Pancreas (tissue), 10 donors: ENCODE measurements at regions not wholly inside any gene's neighbourhood (a gene's known extent, or its start where the extent isn't known, plus 50 kb on each side); places are given as distances from the start of the nearest gene placed in this dataset.

ENCODE experiments used
- ATAC-seq, 4 donors: fragments of 200-7000 bp; cut with Tn5 transposase; one replicate each; pipeline versions ENCODE4 v1.8.0 to v1.9.1; 2020; ENCODE audit warnings: mild to moderate bottlenecking in 4 of 4, moderate library complexity in 4 of 4
- DNase-seq, 6 donors: peaks; one replicate each; pipeline ENCODE4 v3.0.0-alpha.2; 2020
- FAIRE-seq: peaks from 2 replicates; lab custom pipeline; 2012; peaks lifted over from hg19 to GRCh38; lab: Jason Lieb, UNC
- H3K27ac ChIP-seq, 4 donors: fragments of 200-600 bp; sonication (generic); 1 replicate in 3 of 4; 2 replicates in 1 of 4; pipeline versions ENCODE4 v1.5.0 to v1.8.0; 2020
- H3K27me3 ChIP-seq, 4 donors: fragments of 200-600 bp; one replicate each; pipeline ENCODE4 v1.8.0; 2021
- H3K36me3 ChIP-seq, 3 donors: fragments of 200-600 bp; sonication (generic) in 1 of 3; one replicate each; pipeline versions ENCODE4 v1.5.0 to v1.8.0; 2020 to 2021
- H3K4me1 ChIP-seq, 3 donors: fragments of 200-600 bp; one replicate each; pipeline ENCODE4 v1.8.0; 2021
- H3K4me3 ChIP-seq, 4 donors: fragments of 200-600 bp; sonication (generic) in 2 of 4; one replicate each; pipeline versions ENCODE4 v1.5.0 to v1.8.0; 2020 to 2021
- H3K9me3 ChIP-seq, 4 donors: fragments of 200-600 bp; one replicate each; pipeline ENCODE4 v1.8.0; 2021
- WGBS, 2 donors: extraction: QIAGEN DNeasy Blood & Tissue Kit; methylation state at CpG; one replicate each; pipeline ENCODE4 v1.1.7; 2013; 5-methylcytosine and 5-hydroxymethylcytosine counted together
- intact Hi-C, 3 donors: fragments of 100-400 bp; cut with DNase I; formaldehyde crosslinking; loops; one replicate each; pipeline versions ENCODE4 v1.11.1 to v1.14.2; 2022
- TF ChIP-seq, protein P1 (sequence below), 4 donors: fragments of 200-600 bp; sonication (generic) in 3 of 4; IDR thresholded peaks; one replicate each; pipeline versions ENCODE4 v1.5.0 to v1.8.0; 2021; ENCODE audit warnings: antibody characterized with exemption in 4 of 4
- donor health status: healthy with polysubstance abuse.
- donor health status: DM: no; HTN: no; CAD: no; lungs with moderate emphysema.
- donor health status: DM: no; HTN: no; CAD: no.
- donor health status: control.
- donor health status: control.
- donor health status: Bipolar disorder and iron deficiency.
- donor health status: DM: yes; HTN: yes; CAD: no.
- donor health status: DM: no; HTN: no; CAD: no.
- donor health status: DM: no; HTN: no; CAD: no.
- donor health status: DM: yes; HTN: yes; CAD: no.

DNA sequence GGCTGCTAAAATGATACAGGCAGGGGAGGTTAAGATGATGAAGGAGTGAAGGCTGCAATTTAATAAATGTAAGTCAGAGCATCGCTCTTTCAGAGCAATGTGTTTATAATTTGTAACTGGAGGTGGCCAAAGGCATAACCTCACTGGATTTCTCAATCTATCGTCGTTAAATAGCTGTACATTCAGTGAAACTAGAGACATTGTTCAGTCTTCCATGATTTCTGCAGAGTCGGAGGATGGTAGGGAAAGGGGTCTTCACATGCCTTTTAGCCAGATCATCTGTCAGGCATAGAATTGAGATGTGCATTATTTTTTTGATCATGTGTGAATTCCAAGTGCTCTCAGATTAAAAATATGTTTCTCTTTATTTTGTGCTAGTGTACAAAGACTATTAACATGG, 315.4 kb downstream of the OXSM start:
- intact Hi-C loops: no loop called here
- no peaks in the 10 kb centered on the region for H3K36me3 ChIP-seq
- H3K4me3 ChIP-seq: no peak overlapping the region
- TF ChIP-seq, protein P1, sequence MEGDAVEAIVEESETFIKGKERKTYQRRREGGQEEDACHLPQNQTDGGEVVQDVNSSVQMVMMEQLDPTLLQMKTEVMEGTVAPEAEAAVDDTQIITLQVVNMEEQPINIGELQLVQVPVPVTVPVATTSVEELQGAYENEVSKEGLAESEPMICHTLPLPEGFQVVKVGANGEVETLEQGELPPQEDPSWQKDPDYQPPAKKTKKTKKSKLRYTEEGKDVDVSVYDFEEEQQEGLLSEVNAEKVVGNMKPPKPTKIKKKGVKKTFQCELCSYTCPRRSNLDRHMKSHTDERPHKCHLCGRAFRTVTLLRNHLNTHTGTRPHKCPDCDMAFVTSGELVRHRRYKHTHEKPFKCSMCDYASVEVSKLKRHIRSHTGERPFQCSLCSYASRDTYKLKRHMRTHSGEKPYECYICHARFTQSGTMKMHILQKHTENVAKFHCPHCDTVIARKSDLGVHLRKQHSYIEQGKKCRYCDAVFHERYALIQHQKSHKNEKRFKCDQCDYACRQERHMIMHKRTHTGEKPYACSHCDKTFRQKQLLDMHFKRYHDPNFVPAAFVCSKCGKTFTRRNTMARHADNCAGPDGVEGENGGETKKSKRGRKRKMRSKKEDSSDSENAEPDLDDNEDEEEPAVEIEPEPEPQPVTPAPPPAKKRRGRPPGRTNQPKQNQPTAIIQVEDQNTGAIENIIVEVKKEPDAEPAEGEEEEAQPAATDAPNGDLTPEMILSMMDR (IDR thresholded peaks at IDR 0.05): no peak
- no peaks in the 10 kb centered on the region for H3K4me1 ChIP-seq
- no peaks in the 10 kb centered on the region for H3K9me3 ChIP-seq
- H3K27ac ChIP-seq: no peak overlapping the region
- FAIRE-seq (no peak), ATAC-seq (no peak), DNase-seq (no peak)
- 47 to 53% methylated on average over 4 of the region's 4 CpGs for WGBS, 2 donors
- no peaks in the 10 kb centered on the region for H3K27me3 ChIP-seq

DNA sequence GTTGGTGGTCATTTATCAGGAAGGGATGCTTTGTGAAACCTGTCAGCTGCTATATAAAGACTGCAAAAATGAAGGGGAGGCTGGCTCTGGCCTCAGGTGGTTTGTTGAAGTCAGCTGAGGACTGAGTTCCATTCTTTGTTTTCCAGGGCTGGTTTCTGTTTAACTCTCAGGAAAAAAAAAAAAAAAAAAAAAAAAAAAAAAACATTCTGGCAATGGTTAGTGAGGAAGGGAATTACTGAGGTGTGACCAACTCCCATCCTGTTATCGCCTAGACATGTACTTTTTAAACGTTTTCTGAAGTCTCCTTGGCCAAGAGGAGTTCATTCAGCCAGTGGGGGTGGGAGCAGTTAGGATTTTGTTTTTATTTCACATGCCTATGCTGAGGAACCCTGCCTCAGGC, 316.3 kb downstream of the OXSM start:
- TF ChIP-seq, protein P1 (IDR thresholded peaks at IDR 0.05): no peak
- DNase-seq: no peak
- Histone ChIP-seq H3K9me3 (no peaks in the 10 kb centered on the region), H3K4me1 (no peaks in the 10 kb centered on the region), H3K4me3 (no peak overlapping the region), H3K27ac (no peak overlapping the region), H3K36me3 (no peaks in the 10 kb centered on the region), H3K27me3 (no peaks in the 10 kb centered on the region)
- intact Hi-C loops: no loop called here
- ATAC-seq: peak in 1 of 4 donors; percentile 15
- no peak for FAIRE-seq
- 15 to 23% methylated on average over 2 of the region's 2 CpGs for whole genome bisulfite sequencing, 2 donors

DNA sequence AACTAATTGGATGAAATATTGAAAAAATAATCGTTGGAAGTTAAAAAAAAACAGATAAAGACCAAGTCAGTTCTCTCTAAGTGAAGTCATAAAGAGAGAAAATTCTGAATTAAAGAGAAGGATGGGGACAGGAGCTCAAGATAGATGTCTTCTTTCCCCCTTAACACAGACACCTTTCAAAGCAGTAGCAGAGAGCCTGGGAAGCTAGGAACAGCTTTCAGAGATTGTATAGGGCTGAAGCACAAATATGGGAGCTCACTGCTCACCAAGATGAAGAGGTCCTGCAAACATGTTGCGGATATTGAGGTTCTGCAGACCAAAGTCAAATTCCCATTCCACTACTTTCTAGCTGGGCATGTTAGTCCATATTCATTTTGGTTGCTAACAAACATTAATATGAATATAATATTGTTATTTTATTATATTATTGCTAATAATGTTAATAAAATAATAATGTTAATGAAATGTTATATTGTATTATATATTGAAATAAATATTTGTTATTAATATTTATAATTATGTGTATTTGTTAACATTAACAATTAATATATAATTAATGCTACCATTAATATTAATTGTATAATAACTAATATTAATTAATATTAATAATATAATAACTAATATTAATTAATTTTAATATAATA, 319.1 kb downstream of the OXSM start:
- Histone ChIP-seq H3K9me3 (no peaks in the 10 kb centered on the region), H3K4me3 (no peak overlapping the region), H3K27ac (no peak overlapping the region), H3K4me1 (no peaks in the 10 kb centered on the region), H3K36me3 (no peaks in the 10 kb centered on the region), H3K27me3 (no peaks in the 10 kb centered on the region)
- peak; percentile 99 for FAIRE-seq
- WGBS, 2 donors: 55 to 61% methylated on average over 2 of the region's 2 CpGs
- intact Hi-C loops: no loop called here
- no peak for DNase-seq
- TF ChIP-seq, protein P1 (IDR thresholded peaks at IDR 0.05): no peak
- no peak for ATAC-seq

DNA sequence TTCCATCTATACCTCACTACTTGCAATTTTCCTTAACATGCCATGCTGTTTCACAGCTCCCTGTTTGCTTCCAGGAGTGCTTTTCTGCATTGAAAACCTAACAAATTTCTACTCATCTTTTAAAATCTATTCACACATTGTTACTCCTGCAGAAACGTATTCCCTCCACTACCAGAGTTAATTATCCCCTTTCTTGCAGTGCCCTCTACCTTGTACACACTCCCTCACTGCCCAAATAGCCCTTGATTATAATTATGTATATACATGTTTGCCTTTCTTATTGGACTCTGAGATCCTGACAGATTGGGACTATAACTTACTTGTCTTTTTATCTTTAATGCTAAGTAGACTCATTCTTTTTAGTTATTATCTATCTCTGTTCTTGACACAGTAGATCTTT, 325.0 kb downstream of the OXSM start:
- no peaks in the 10 kb centered on the region for H3K27me3 ChIP-seq
- FAIRE-seq (no peak), ATAC-seq (no peak), DNase-seq (no peak)
- no peaks in the 10 kb centered on the region for H3K4me1 ChIP-seq
- no peaks in the 10 kb centered on the region for H3K36me3 ChIP-seq
- no peaks in the 10 kb centered on the region for H3K9me3 ChIP-seq
- 31 to 55% methylated on average over 1 of the region's 1 CpG for WGBS, 2 donors
- intact Hi-C loops: no loop called here
- TF ChIP-seq, protein P1 (IDR thresholded peaks at IDR 0.05): no peak
- no peak overlapping the region for H3K27ac ChIP-seq
- no peak overlapping the region for H3K4me3 ChIP-seq

DNA sequence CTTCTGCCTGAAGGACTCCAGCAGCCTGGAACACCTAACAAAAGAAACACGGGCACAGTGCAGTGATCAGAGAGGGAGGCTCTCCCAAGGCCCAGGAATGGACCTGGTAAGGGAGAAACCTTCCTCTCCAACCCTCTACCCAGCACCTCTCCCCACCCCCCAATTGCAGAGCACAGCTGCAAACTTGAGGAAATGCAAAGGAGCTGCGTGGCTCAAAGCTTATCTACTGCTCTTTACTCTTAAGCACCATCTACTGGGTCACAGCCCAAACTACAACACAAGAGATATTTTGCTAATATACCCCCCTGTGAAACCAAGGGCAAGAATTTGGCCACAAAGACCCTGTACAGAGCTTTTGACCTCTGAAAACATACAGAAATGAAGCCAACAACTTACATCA, 328.3 kb downstream of the OXSM start:
- no peak for FAIRE-seq
- H3K36me3 ChIP-seq: no peaks in the 10 kb centered on the region
- intact Hi-C loops: no loop called here
- DNase-seq: no peak
- H3K27ac ChIP-seq: no peak overlapping the region
- H3K27me3 ChIP-seq: no peaks in the 10 kb centered on the region
- no peak for ATAC-seq
- TF ChIP-seq, protein P1 (IDR thresholded peaks at IDR 0.05): no peak
- no peak overlapping the region for H3K4me3 ChIP-seq
- no peaks in the 10 kb centered on the region for H3K4me1 ChIP-seq
- 32 to 38% methylated on average over 2 of the region's 2 CpGs for WGBS, 2 donors
- no peaks in the 10 kb centered on the region for H3K9me3 ChIP-seq
